ENCODE measurements at regions not wholly inside any gene's neighbourhood (a gene's known extent, or its start where the extent isn't known, plus 50 kb on each side); places are given as distances from the start of the nearest gene placed in this dataset.

DNA sequence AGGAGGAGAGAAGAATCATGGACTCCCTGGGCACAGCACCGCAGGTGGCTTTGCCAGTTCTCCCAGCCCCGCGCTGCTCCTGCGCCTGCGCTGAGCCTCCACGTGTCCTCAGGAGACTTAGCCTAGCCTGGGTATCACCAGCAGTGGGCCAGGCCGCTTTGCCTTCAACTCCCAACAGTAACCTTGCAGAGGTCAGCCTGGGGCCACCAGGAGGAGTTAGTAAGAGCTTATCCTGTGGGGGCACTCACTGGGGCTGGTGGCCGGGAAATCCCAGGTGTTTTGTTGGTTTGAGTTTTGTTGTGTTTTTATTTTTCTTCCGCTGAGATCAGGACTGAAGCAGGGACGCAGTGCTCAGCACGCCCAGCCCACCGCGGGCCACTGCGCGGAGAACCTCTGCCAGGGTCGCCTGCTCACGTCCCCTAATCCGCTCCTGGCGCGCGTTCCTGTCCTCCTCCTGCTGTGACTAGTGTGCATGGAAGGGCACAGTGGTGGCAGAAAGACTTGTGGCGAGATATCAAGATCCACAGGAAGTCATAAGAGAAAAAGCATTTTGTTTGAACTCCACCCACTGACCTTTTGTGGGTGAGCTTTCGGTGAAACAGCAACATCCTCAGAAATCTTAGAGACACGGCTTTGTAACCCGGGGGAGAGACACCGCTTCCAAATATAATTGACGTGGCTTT lies 207.4 kb upstream of the RFC3 start:
- TF ChIP-seq, protein P1, sequence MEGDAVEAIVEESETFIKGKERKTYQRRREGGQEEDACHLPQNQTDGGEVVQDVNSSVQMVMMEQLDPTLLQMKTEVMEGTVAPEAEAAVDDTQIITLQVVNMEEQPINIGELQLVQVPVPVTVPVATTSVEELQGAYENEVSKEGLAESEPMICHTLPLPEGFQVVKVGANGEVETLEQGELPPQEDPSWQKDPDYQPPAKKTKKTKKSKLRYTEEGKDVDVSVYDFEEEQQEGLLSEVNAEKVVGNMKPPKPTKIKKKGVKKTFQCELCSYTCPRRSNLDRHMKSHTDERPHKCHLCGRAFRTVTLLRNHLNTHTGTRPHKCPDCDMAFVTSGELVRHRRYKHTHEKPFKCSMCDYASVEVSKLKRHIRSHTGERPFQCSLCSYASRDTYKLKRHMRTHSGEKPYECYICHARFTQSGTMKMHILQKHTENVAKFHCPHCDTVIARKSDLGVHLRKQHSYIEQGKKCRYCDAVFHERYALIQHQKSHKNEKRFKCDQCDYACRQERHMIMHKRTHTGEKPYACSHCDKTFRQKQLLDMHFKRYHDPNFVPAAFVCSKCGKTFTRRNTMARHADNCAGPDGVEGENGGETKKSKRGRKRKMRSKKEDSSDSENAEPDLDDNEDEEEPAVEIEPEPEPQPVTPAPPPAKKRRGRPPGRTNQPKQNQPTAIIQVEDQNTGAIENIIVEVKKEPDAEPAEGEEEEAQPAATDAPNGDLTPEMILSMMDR (IDR thresholded peaks at IDR 0.05) = no peak
- no peak for ATAC-seq (ENCODE audit: low FRiP score)
- no peak for DNase-seq (ENCODE audit: low spot score)

GRCh38 chr13:33611121-33611805 lies 206.7 kb upstream of the RFC3 start:
- DNase-seq (ENCODE audit: low spot score) = no peak
- TF ChIP-seq, protein P1 (IDR thresholded peaks at IDR 0.05) = no peak
- peak; percentile 54 for ATAC-seq (ENCODE audit: low FRiP score)

DNA sequence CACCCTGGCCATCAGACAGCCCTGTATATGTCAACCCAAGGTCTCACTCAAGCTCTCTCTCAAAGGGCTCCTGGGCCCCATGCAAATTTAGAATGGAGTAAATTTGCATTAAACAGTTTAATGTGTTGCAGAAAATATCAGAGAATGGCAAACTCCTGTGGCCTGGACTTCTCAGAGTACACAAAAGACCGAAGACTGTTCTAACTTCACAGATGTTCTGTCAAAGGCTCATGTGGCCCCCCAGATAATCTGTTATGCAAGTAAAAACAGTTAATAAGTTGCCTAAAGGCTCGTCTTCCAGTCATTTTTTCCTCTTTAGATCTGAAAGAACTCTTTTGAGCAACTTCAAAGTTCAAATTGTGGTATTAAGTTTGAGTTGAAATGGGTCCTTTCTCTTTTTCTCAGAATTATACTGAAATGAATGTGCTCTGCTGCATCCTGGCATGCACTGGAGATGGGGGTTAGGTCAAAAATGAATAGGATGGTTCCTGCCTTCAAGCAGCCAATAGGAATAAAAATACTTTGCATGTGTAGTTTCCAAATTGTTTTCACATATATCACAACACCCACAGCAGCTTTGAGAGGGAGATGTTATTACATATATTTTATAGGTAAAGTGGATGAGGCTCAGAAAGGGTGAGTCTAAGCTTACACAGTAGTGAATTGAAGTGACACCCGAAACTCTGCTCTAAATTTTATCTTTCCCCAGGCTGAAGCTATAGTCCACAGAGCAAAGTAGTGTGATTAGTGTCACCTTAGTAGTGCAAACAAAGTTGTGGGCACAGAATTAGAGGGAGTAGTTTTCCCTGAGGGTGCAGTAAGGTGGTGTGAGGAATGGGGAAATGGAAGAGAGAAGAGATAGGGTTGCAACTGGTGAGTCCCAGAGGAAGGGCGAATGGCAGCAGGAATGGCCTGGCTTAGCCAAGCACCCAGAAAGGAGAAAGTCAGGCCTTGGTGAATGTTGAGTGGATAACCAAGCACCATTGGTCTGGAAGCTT lies 205.0 kb upstream of the RFC3 start:
- TF ChIP-seq, protein P1 (IDR thresholded peaks at IDR 0.05) = no peak
- no peak for ATAC-seq (ENCODE audit: low FRiP score)
- DNase-seq (ENCODE audit: low spot score) = no peak

DNA sequence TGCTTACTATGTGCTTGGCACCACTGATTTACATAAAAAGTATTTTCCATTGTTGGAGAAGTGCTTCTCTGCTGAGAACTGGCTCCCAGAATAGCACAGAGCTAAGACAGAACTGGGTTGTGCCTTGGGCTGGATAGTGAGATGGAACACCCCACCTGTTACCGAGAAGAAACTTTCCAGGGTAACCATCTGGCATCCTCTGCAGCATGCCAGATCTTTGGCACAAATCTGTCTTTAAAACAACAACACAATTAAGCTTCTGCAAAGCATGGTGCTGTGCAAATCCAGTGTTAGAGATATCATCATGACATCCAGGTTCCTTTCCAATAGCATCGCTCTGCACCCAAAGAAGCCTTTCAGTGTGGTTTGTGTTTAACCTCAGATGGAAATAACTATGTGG lies 202.5 kb upstream of the RFC3 start:
- TF ChIP-seq, protein P1 (IDR thresholded peaks at IDR 0.05) = no peak
- ATAC-seq (ENCODE audit: low FRiP score) (no peak), DNase-seq (ENCODE audit: low spot score) (no peak)

GRCh38 chr13:33616130-33616529 lies 201.8 kb upstream of the RFC3 start:
- TF ChIP-seq, protein P1 (IDR thresholded peaks at IDR 0.05) = no peak
- ATAC-seq (ENCODE audit: low FRiP score) = no peak
- no peak for DNase-seq (ENCODE audit: low spot score)

GRCh38 chr13:33617055-33617454 lies 200.9 kb upstream of the RFC3 start:
- DNase-seq (ENCODE audit: low spot score) = no peak
- TF ChIP-seq, protein P1 (IDR thresholded peaks at IDR 0.05) = no peak
- no peak for ATAC-seq (ENCODE audit: low FRiP score)

All from omental fat pad (tissue), 3 donors.